Putamen (tissue), 1 donor: ENCODE measurements at regions not wholly inside any gene's neighbourhood (a gene's known extent, or its start where the extent isn't known, plus 50 kb on each side); places are given as distances from the start of the nearest gene placed in this dataset.

ENCODE experiments used
- DNase-seq: peaks from one replicate; pipeline ENCODE4 v3.0.0-alpha.2; 2016; ENCODE audit warnings: low spot score

DNA sequence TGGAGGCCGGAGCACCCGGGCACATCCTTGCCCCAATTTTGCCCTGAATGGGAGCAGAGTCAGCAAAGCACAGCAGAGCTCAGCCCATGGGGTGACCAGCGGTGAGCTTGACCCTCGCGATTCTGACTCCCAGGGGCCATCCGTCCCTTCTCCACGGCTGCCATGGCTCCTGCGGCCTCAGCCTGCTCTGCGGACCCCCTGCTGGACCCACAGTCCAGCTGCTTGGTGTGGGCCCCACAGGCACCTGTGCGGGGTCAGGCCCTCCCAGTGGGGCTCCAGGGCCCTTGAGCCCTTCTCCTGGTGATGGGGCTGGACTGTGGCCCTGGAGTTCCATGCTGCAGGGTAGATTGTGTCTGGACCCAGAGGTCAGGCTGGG is 144.2 kb downstream of the ENGASE start:
- DNase-seq = no peak

DNA sequence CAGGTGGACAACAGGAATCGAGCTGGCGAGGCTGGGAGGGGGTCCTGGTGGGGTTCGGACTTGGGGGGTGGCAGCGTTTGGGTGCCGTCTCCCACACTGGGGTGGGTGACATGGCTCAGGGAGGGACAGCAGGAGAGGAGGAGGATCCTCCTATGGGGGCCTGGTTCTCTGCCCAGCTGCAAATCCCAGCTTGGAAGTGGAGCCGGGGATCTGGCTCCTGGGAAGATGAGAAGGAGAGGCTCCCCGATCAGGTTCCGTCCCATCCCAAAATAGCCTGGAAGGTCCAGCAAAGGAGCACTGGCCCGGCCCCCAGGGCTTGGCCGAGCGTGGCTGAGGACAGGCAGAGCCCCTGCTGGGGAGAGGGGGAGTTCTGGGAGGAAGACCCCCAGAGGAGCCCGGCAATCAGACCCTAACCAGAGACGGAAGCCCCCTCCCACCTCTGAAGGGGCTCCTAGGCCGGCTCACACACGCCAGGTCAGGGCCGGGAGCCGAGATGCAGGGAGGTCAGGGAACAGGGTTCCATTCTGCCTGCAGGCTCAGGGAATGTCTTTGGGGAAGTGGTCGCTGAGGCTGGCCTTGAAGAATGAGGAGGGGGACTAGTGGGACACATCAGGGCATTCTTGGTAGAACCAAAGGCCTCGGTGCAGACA is 143.7 kb downstream of the ENGASE start:
- no peak for DNase-seq

DNA sequence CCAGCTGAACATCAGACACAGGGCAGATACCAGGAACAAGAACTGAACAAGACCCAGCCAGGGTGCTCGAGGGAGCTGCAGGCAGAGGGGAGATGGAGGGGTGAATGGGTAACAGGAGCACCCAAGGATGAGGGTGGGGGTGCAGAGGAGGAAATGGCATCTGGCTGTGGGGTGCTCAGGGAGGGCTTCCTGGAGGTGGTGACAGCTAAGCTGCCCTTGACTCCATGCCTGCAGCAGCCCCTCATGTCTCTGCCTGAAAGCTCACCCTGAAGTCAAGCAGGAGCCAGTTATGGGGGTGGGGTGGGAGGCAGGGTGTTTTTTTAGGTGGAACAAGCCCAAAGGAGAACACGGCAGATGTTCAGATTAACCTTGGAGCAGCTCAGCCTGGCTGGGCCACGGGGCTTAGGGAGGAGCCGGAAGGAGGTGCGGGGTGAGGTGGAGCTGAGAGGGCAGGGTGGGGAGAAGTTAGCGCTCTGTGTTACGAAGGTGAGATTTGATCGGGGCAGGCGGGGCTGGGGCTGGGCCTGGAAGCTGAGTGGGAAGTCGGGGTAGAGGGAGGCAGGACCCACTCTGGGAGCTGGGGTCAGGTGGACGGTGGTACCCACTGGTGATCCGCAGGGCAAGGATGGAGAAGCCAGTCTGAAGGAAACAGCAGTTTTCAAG is 143.0 kb downstream of the ENGASE start:
- DNase-seq = no peak

DNA sequence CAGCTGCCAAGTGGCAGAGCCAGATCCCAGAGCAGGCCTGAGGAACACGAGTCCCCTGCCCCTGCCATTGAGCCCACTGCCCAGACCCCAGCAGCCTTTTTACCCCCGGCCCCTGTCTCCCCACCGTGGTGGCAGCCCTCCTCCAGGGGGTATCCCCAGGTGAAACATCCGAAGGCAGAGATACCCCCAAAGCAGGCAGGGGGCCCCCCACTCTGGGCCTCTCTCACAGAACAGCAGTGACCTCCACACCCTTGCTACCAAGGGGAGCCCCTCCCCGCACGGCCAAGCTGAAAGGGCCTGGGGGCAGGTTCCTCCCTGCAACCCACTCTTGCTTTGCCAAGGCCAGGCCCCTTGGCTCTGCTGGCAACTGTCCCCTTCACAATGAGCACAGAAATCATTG is 142.2 kb downstream of the ENGASE start:
- DNase-seq = no peak

DNA sequence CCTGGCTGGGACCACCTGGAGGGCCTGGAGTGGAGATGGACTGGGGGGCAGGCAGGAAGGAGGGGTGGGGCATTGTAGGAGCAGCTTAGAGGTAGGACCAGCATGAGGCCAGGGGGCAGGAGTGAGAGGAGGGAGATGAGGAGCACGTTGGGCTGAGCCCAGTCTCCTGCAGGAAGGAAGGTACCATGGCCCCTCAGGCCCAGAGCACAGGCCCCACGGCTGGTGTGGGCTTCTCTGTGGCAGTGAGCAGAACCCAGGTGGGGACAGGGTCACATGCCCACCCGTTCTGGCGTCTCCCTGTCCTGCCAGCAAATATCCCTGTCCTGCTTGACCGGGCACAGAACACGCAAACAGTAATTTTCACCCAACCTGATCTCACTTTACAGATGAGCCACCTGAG is 141.8 kb downstream of the ENGASE start:
- DNase-seq = no peak

DNA sequence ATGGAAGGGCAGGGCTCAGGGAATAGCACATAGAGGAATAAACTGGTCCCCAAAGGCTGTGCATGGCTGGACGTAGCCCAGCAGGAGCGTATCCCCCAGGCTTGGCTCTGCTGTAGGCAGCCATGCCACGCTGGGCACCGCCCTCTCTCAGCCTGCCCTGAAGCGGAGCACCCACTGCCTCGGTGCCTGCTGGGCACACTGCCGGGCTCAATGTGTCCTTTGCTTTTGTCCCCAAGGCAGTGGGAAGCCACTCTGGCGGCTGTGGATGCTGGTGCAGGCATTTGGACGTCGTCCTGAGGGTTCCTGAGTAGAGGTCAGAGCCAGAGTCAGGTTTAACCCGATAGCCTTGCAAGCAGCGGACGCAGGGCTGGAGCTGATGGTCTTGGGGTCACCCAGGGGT is 141.0 kb downstream of the ENGASE start:
- no peak for DNase-seq

DNA sequence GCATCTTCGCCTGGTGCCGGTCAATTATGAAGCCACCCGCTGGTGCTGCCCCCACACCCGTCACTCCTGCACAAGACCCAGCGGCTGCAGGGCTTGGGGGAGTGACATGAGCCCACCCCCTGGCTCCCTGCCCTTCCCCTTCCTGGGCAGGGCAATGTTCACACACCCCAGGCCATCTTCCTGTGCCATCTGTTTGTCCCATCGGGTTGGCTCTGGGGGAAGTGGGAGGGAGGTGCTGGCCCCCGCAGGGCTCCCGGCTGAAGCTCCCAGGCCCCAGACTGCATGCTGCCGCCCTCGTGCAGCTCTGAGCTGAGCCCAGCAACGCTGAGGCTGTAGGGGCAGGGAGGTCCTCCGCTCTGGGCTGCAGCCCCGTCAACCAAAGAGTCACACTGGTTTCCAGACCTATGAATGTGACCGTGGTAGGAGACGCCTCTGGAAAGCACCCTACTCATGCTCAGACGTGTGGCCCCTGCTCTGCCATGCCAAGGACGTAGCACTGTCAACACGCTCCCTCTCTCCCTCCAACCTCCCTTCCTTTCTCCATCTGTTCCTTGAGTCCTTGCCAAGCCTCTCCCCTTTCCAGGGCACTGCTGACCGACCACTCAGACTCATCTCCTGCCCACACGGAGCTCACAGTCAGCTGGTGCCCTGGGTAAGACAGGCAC is 140.4 kb downstream of the ENGASE start:
- DNase-seq = no peak

DNA sequence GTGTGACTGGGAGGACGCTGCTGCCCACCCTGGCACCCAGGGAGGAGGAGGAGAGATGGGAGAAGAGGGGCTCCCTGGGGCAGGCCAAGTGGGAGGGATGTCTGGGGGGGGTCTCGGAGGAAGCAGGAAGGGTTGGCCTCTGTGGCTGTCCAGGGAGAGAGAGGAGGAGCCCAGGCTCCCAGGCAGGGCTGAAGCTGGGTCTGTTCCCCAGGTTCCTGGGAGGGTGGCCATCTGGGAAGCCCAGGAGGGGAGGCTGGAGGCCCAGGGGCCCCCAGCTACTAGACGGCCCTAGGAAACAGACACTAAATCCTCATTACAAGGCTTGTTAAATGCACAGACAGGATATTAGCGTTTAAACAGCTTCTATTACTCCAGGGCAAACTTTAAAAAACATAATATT is 139.8 kb downstream of the ENGASE start:
- DNase-seq = no peak

DNA sequence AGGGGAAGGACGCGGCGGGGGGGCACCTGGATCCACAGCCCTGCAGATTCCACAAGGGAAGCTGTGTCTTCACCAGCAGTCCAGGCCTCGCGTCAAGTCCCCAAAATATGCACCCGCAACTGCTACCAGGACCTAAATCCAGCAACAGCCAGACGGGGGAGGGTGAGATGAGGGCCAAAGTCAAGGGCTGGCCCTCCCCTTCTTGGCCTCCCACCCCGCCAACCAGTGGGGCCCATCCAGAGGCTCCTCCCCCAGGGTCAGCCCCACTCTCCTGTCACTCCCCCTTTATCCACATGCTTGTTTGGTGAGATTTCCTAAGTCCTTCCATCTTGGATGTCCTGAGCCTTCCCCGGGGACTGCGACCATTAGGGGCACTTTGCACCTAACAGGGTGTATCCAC is 138.7 kb downstream of the ENGASE start:
- DNase-seq = no peak

DNA sequence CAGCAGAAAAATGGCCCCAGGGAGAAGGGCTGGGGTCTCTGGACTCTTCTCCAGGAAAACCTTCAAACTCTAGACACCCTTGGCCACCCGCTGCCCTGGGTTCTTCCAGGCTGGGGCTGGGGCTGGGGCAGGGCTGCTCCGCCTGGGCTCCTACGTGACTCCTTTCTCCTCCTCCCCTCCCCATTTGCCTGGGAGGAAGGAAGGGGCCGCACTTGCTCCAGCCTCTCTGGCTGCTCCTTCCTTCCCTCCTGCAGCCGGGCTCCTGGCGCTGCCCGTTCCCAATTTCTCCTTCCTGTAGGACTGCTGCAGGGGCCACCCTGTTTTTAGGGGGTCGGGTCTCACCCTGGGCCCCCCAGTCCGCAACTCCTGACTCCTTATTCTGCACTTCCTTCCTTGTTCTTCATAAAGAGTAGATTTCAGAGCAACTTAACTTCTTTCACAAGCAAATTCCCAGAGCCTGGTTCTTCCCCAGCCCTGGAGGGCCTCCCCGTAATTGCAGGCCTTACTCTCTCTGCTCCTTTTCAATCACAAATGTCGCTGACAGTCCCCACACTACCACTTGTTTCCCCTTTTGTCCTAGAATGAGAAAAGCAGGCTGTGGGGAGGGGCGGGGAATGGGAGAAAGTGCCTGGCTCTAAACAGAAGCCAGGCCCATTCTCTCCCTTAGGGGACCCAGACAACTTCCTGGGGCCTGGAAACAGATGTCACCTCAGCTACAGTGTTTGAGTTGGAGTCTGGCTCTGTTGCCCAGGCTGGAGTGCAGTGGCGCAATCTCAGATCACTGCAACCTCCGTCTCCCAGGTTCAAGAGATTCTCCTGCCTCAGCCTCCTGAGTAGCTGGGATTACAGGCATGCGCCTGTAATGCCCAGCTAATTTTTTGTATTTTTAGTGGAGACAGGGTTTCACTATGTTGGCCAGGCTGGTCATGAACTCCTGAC is 137.8 kb downstream of the ENGASE start:
- DNase-seq = no peak

DNA sequence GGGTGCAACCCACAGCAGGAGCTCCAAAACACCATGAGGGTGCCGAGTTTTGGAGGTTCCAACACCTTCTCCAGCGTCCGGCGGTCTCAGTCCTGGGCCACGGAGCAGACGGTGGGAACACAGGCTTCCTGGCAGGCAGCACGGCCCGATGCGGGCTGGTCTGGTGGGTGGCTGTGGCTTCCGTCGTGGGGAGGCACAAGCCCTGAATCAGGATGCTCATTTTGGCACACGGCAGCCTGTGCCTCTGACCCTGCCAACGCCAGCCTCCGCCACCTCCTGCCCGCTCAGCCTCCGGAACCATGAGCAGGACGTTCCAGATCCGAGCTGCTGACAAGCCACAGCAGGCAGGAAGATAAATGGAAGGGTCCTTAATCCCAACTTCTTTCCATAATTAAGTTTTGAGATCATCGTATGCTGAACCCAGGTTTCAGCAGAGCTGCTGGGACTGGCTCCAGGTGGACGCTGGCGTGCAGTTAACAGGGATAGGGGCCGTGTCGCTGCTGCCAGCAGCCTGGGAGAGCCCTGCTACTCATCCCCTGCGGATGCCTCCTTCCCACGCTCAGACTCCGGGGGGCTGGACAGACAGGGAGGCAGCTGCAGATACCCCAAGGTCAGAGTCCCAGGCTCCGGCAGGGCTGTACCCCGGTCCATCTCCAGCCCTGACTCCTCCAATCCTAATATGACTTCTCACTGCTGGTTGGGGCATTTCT is 136.6 kb downstream of the ENGASE start:
- DNase-seq = no peak

DNA sequence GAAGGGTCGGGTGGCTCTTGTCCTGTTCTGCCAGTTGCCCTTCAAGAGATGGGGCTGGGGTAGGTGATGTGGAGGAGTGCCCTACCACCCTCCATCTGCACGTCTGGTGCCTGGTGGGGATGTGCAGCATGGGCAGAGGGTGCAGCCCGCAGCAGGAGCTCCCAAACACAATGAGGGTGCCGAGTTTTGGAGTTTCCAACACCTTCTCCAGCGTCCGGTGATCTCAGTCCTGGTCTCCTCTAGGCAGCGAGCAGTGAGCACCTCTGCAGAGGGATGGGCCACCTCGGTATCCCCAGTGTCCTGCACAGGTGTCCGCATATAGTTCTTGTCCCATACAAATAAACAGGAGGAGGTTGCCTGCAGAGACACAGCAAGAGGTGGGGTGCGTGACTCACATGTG is 136.0 kb downstream of the ENGASE start:
- DNase-seq = no peak

DNA sequence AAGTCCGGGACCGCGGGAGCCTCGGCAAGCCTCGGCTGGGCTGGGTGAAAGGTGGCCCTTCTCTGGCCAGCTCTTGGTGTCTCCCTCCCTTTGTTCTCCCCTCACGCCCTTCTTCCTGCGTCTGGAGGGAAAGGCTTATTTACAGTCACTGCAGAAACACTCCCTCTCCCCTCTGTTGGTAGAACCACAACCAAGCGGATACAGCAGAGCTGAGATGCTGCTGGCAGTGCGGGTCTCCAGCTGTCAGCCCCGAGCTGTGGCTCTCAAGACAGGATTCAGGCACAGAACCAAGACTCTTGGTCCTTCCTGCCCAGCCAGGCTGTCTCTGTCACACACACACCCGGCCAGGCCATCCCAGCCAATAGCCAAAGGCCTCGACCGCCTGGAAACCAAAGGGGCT is 133.3 kb downstream of the ENGASE start:
- no peak for DNase-seq

DNA sequence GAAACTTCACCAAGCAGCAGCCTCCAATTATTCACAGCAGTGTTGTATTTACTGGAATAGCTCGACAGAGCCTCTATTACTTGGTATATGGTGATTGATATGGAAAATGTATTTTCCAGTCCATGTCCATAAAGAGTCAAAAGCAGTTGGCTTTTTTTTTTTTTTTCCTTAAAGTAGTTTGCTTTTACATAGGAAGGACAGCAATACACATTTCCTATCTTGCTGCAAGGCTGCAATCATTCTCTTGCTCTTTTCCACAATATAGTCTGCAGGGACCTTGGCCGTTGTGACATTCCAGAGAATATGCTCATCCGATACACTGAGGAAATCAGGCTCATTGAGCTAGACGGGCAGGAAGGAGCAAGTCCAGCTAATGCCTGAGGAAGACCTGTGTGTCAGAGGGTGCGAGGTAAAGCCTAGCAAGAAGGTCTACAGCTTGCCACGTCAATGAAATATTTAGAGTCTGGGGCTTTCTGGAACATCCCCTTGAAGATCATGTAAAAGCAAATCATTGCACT is 131.1 kb downstream of the ENGASE start:
- DNase-seq = no peak

DNA sequence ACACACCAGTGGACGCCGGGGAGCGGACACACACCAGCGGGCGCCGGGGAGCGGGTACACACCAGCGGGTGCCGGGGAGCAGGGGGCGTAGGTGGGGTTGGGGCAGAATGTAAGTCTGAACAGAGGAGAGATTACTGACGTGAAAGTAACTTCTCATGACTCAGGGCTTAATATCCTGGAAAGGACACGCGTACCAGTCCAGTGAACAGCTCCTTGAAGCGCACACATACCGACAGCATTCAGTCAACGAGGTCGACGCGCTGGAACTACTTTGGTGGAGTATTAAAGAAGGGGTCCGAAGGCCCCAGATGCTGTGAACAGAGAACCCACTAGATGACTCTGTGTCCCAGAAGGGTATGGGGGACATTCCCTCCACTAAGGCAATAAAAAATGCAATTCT is 129.6 kb downstream of the ENGASE start:
- DNase-seq = no peak

DNA sequence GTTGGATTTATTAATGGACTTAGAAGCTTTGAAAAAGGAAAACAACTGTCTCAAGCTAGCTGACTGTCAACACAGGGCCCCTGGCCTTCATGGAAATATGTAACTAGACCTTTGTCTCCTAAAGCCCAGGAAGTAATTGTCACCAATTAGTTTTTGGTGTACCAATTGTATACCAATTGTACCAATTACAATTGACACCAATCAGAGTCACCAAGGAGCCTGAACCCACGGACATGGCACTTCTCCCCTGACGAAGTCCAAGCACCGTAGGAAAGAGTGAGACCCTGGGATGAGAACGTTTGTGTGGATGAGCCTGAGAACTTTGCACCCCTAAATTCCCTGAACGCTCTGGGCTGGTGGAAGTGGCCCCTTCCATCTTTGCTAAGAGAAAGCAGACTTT is 129.0 kb downstream of the ENGASE start:
- DNase-seq = no peak

DNA sequence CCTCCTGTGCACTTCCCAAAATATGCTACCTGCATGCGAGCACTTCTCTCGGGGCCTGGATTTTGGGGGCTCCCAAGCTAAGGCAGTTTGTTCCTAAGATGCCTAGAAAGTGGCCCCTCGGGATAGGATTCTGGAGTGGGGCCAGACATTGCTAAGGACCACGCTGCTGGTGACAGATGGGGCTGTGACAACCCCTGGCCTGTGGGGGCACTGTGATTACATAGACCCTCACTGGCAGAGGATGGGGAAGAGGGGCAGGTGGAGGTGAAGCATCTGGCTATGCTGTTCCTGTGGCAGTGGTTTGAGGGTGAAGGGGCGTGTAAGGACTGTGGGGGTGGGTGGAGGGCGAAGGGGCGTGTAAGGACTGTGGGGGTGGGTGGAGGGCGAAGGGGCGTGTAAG is 128.4 kb downstream of the ENGASE start:
- DNase-seq = no peak

DNA sequence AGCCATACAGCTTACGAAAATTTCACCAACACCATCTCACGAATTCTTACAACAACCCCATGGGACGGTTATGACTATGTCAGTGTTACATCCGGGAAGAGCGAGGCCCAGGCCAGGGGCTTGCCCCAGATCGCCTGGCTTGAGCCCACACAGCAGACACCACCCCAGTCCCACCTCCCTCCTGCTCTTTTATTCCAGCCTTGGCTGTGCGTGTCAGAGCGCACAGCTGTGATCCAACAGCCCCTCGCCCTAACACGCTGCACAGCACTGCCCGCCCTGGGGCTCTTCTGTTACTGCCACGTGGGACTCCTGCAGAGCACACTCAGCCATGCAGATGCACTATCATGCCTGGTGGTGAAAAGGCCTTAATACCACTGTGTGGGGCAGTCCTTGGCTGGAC is 127.9 kb downstream of the ENGASE start:
- no peak for DNase-seq

DNA sequence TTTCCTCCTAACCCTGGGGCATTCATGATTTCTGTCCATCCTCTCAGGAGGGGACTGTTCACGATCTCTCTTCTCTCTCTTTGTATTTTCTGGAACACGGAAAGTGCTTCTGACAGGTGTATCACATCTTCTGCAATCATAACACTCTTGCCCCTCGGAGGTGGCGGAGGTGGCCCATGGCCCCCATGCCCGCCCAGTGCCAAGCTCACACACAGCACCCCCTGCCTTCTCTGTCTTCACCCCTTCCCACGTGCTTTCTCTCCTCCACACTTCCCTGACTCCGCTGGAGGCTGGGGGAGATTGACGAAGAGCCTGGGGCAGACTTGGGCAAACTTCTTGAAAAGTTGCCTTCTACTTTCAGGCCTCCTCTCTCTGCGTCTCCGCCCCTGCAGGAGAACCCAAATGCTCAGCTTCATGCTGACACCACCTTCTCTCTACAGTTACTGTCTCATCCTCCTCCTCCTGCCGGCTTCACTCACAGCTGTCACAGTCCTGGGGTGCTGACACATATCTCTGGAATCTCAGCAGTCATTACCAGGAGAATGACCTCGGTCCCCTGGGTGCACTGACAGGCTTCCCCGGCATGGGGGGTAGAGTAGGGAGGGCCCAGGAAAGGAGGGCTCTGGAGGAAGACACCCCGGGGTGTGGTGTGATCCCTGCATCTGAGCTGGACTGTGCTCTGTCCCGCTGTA is 127.1 kb downstream of the ENGASE start:
- peak; percentile 50 for DNase-seq

DNA sequence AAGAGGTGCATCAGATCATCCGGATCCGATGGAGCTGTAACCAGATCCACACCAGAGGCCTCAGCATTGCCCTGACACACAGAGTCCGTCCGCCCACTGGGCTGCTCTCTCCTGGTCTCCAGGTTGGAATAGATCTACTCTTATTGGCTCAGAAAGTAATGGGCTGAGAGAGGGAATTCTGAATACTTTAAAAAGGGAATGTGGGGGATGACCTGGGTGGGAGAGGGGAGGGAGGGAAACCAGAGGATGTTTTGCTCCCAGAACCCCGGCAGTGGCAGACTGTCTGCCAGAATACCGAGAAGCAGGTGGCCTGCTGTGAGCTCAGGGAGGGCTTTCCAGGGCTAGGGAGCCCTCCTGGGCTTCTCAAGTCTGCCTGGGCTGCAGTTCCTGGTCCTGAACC is 126.5 kb downstream of the ENGASE start:
- no peak for DNase-seq

DNA sequence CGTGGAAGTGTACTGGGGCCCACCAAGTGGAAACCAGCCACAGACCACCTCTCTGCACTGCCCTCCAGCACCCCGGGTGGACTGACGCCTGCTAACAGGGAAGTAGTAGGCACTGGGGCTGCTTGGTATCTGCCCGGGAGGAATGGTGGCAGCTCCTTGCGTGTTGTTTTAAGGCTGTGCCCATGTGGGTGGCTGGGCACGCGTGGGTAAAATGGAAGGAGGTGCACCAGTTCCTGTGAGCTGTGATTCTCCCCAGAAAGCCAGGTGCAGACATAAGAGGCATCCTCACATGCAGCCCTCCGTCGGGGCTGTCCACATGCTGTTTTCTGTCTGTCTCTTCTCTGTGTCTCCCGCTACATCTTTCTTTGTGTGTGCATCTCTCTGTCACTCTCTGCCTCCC is 122.3 kb downstream of the ENGASE start:
- no peak for DNase-seq
